Ecto neural progenitor cell (in vitro differentiated cells): ENCODE measurements at regions not wholly inside any gene's neighbourhood (a gene's known extent, or its start where the extent isn't known, plus 50 kb on each side); places are given as distances from the start of the nearest gene placed in this dataset.

Experiments used
- DNase-seq: peaks from one replicate; pipeline ENCODE4 v3.0.0-alpha.2; 2018; ENCODE audit warnings: low spot score

DNA sequence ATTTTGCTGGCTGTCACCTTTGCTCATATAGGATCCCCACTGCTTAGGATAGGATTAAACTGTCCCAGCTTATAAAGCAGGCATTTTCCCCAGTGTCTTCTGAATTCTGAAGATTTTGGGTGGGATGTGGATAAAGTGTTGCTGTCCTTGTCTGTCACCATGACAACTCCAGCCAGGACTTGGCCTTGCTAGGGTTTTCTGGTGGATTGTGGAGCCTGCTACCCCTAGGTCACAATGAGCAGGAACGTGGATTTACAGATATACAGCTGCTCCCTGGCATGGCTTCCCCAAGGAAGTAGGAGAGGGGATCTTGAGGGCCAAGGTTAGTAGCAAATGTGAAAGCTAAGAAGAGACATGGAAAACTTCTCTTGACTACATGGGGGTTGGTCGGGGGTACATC lies 220.7 kb downstream of the WDR11 start:
- DNase-seq, result no peak

DNA sequence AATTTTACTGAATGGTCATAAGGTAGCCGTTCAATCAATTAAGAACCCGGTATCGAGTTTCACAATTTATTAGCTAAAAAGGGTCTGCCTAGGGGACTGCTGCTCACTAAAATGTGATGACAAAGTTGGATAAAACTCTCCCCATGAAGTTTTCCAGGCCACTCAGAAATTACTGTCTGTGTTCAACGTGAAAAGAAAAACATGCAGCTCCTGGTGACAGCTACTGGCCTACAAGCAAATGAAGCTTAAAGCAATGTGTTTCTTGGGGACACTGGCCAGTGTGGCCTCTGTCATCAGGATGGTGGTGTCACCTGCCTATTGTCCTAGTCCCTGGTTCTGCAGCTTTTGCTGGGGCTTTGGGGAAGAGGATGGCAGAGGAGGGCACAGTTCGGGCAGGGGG lies 222.6 kb downstream of the WDR11 start:
- no peak for DNase-seq

DNA sequence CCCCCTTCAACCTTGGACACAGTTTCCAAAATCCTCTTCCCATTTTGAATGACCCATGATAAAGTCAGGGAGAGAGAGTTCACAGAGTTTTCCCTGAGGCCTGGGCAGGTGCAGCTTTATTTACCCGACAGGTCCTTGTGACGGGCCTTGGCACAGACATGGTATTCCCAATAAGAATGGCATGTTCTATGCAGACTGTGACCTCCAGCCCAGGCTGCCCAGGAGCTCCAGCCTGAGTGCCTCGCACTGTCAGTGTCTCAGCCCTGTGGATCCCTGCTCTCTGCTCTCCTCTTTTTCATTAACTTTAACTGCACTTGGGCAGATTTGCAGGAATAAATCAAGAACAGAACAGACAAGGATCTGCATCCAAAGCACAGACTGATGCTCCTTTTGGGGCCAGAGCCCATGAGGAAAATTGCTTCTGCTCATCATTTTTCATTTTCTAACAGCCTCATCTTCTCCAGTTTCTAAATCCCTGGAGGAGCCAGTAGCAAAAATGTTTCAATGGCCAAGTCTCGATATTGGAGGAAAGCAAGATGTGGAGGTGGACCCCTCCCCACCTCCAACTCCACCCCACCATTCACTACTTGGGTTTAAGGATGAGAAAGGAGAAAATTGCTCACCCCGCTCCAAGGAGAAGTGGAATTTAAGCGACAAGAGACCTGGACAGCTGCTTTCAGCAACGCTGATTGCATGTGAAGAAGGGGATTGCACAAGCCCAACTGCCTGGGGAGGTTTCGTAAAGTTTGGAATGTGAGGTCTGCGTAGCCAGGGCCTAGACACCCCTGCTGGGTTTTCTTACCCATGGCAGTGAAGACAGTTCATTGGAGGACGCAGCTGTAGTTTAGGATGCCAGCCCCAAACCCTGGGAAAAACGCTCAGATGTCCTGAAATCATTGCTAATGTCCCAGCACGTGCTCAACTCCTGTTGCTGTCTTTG lies 225.9 kb downstream of the WDR11 start:
- no peak for DNase-seq

DNA sequence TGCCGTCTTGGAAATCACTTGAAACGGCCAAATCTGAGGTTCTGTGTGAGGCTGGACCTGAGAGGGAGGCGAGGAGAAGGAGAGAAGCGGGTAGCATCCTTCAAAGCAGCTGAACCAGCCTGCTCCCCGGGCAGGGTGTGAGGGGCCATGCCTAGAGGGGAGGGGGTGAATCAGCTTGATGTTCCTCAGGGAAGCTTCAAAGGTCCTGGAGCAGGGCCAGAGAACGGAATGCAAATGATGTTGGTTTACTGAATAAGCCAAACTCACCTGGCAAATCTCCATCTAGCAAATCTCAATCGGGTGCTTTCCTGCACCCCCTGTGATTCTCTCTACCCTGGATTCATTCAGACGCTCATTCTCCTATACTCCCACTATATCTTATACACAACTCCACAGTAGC lies 226.9 kb downstream of the WDR11 start:
- no peak for DNase-seq

DNA sequence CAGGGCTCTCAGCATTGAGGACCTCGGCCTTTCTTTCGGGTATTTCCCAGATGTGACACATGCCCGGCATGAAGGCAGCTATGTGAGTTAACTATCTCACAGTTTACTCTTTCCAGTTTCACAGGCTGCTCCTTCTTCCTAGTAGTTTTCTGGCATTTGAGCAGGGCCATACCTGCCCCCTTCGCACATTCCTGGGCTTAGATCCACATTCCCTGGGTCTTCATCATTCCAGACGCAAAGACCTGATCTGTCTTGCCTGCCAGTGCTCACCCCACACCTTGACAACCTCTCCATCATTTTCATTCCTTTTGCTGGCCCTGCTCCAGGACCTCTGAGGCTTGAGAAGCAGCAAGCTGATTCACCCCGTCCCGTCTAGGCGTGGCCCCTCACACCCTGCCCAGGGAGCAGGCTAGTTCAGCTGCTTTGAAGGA lies 227.5 kb downstream of the WDR11 start:
- DNase-seq, result no peak

DNA sequence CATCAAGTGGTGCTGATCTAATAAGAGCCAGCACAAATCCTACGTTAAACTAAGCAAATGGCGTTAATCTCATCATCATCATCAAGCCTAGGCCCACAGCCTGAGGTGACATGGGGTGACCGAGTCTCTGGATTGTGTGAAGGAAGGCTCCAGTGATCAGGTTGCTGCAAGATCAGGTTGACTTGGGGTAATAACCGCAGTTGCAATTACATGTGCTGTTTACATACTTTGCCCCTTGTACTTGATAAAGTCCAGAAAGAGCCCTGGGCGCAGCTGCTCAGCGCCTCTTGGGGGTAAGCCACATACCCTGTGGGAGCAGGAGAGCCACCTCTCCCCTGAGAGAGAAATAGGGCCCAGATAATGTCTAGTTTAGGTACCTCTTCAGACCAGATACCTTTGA lies 228.1 kb downstream of the WDR11 start:
- no peak for DNase-seq

DNA sequence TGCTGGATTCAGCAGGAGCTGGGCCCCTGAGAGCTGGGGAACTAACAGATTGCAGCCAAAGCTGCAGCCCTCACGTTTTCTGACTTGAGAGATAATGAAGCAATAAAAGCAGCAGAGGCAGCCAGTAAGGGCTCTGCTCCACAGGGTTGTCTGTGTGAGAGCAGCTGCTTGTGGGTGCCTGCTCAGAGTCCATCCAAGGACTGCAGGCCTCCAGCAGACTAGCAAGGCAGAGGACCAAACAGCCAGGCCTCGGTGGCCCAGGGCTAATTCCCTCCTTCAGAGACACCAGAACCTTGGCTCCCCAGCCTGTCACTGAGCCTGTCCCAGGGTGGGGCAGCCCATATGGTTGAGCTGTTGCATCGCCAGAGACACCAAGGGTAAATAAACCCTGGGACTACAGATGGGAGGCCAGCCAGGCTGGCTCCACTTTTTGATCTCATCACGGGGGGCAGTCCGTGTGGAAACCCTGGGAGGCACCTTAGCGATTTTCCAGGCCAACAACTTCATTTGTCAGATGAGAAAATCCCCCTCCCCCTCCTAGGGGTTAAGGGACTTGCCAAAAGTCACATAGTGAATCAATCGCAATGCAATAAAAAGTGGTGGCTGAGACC lies 229.2 kb downstream of the WDR11 start:
- DNase-seq, result no peak

DNA sequence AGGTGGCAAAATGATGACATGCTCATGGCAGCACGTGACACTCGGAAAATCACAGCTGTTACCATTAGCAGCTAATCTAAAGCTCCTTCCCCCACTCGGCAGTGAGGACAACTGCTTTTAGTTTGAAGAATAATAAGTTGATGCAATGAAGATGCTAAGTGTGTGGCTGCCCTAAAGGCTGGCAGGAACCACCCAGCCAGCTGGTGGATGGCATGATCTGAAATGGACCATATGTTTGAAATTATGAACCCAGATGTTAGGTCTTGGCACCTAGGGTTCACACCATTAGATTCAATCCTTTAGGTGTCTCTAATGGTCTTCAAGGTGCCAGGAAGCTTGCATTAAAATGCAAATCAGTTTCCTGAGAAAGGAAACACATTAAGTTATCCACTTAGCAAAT lies 230.1 kb downstream of the WDR11 start:
- DNase-seq, result no peak

DNA sequence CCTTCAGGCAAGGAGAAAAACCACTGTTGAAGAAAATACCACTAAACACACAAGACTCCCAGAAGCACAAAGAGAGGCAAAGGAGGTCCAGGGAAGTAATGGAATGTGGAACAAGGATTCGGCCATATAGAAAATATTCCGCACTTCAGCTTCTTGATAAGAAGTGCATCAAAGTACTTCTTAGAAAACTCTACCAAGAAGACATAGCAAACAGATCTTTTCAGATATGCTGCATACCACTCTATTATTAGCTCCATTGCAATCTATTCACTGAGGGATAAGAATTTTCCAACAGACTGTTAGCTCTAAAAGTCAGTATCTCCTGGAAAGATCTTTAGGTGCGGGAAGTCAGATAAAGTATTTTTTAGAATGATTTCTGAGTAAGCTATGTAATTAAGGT lies 231.8 kb downstream of the WDR11 start:
- no peak for DNase-seq

DNA sequence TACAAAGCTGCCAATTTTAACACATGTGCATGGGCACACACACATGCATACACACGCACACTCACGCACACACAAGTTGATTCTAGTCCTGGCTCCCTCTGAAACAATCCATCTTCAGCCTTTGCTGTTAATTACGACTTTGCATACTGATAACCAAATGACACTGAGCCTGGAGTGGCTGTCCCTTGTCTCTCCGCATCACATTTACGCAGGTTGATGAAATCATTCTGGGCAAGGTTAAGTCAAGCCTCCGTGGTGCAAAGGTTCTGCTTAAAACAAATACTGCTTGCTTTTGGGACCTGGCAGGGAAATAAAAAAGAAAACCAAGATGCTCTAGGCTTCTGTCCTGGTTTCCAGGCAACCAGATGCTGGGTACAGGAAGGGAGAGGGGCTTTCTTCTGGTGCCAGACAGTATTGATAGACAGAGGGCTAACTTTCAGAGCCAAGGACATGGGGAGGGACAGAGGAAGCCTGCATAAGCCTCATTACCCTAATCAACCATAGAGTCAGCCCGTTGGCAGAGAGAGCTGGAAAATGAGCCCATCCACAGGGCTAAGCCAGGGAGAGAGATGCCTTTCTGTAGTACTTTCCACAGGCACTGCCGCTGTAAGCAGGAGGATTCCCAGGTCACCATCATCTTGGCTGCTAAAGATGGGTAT lies 233.0 kb downstream of the WDR11 start:
- DNase-seq, result no peak

DNA sequence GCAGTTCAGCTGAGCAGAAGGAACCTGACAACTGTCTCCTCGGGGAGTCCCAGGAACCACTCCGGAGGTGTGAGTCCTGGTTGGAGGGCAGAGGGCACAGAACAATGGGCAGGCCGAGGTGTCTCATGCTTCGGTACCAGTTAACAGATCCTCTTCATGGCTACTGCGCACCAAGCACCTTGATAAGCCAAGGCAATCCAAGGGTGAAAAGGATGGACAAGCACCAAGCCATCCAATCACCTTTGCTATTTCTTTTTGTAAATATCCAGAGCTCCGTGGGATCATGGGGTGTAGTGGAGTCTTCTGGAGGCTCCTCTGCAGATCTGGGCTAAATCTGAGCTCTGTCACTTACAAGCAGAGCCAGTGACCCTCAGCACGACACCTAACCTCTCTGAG lies 233.5 kb downstream of the WDR11 start:
- DNase-seq, result no peak

DNA sequence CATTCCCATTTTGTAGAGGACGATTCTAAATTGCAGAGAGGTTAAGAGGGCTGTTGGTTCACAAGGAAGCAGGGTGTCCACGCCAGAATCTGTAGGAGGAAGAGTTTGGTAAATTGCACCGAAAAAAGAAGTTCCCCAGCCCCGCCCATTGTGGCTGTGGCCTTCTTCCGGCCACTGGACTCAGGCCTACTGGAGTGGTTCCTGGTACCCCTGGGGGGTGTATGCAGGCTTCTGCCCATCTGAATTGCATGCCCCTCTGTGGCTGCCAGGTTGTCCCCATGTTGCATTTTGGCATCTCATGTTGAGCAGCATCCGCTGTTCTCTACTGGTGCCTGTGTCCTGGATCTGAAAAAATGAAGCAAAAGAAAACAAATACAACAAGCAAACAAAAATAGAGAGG lies 234.2 kb downstream of the WDR11 start:
- DNase-seq, result no peak

DNA sequence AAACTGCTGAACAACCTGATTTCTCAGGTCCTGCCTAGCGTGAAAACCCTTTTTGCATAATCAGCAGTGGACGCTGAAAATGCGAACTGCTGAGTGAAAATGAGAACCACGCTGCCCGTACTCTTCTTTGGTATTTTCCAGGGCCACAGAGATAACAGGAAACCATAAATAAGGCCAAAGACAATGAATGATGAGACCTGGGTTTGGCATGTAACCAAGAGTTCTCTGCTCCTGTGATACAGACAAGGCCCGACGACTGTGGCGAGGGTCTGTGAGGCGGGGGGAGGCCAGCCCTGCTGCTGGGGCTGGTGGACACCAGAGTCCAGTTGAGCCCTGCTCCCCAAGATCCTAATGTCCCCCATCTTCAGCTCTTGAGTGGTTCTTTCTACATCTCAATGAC lies 236.0 kb downstream of the WDR11 start:
- peak; percentile 29 for DNase-seq

DNA sequence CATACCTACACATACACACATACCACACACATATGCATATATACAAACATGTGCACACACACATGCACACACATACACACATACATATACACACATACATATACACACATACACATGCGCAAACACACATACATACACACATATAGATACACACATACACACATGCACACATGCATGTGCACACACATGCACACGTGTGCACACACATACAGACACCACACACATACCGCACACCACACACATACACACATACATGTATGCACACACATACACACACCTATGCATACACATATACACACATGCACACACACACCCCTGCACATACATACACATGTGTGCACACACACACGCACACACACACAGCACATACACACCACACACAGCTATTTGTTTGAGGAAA lies 236.5 kb downstream of the WDR11 start:
- DNase-seq, result peak; percentile 15

DNA sequence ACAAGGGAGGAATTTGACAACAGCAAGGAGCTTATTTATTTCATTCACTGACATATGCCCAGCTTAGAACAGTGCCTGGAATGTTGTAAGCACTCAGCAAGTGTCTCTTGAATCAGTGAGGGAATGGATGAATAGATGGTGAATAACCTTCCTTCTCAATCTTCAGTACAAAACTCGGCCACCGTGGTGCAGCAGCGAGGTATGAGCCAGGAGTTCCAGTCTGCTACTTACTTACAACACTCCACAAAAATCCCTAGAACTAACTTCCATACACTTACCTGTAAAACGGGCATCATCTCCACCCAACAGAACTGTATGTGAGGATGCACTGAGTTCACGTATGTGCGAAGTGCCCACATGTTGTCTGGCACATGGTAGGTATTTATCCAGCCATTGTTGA lies 237.4 kb downstream of the WDR11 start:
- DNase-seq, result peak; percentile 58

DNA sequence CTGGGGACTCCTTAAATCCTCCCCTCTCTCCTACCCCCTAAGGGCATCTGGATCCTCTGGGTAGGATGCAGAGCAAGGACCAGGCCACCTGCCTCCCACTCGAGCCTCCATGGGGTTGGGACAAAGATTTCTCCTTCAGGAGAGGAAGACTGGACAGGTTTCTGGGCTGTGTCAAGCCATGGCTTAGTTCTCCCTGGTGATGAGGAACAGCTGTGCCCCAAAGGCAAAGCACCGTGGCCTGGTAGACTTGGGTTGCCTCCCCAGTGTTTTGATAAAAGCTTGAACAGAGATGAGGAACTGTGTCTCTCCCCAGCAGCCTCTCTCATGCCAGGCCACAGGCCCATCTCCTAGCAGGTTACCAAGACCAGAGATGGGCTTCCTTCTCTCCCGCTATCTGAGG lies 238.3 kb downstream of the WDR11 start:
- DNase-seq, result no peak

DNA sequence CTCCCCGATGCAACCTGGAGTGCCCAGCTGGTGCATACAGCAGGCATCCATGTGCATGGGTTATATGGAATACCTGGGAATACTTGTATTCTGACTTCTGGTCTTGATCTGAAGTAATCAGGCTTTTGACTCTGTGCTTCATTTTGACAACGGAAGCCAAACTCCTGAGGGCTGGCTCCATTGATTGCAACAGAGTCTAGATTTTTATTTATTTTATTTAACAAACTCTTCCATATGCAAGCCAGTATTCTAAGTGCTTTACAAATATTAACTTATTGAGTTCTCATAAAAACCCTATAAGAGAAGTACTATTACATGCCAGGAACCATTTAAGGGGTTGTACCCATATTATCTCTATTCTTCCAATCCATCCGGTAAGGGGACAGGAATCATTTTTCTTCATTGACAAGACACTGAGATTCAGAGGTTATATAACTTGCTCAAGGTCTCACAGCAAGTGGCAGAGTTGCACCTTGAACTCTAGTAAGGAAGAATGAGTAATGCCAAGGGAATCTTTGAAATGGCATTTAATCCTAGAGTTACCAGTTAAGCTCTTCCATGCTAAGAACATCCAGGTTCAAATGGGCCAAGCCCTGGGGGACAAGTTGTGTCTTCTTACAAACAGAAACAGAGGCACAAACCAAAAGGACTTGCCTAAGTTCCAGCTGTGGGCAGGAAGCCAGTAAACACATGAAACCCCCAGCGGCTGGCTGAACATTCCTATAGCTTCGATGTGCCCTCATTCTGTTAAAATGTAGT lies 241.0 kb downstream of the WDR11 start:
- DNase-seq, result no peak

DNA sequence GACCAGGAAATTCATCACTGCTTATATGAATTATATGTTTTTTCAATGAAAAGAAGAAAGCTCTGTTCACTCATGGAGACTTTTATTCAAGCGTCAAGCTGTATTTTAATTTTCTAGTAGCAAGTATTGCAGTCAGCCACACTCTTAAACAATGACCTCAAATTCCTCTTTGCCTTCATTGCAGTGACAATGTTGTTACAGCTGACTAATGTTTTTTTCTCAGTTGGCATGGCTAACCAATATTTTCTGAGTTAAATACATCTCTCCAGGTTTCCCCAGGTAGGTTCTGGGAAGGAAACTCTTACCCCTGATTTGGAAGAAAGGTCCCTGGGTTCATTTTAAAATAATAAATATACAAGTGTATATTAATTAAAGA lies 241.5 kb downstream of the WDR11 start:
- DNase-seq, result no peak

DNA sequence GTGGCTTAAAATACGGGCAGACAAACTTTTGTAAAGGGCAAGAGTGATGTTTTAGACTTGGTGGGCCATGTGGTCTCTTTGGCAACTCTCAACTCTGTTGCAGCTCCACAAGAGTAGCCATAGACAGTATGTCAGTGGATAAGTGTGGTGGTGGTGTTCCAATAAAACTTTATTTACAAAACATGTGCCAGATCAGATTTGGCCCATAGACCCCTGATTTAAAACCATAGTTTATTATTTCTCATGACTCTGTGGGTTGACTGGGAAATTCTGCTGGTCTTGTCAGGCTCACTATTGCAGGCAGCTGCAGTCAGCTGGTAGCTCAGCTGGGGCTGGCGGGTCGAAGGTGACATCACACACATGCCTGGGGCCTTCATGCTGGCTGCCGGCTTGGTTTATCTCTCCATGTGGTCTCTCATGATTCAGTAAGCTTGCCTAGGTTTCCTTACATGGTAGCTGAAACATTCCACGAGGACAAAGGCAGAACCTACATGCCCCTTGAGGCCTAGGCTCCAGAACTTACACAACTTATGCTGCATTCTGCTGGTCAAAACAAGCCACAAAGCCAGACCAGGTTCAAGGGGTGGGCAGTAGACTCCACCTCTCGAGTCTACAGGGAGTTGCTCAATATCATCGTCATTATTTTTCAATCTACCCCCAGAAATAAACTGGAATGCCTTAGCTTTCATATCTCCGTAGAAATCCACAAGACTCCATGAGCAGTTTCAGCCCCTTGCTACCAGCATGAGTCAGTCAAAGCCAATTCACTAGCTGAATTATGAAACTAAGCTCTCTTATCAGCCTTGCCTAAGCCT lies 245.7 kb downstream of the WDR11 start:
- DNase-seq, result peak; percentile 71

DNA sequence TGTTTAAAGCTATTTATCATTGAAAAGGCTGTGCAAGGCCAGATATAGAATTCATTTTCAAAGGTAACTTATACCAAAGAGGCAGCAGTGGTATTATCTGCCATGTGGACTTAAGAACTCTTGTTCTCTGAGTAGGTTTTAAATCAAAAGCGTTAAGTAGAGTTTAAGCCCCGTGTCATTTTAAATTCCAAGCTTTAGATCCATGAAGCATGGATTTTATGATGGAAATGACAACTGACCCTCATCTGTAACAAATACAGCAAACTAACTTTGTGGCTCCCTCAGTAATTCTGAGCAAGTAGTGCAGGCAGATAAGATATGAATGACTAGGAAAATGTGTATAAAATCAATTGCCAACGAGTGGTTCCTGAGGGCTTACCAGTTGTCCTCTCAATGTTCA lies 247.0 kb downstream of the WDR11 start:
- DNase-seq, result no peak

DNA sequence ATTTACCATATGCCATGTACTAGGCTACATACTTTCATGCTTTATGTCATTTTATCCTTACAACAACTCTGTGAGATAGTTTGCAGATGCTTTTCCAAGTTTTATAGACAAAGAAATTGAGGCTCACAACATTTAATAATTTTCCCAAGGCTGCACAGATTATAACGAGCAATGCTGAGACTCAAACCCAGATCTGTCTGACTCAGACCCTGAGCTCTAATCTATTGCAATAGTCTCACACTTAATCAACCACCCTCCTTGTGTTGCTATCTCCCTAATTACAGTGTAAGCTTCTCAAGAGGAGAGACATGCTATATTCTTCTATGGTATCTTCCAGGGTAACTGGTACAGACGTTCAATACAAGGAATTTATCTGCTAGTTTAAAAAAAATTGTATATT lies 247.6 kb downstream of the WDR11 start:
- no peak for DNase-seq

DNA sequence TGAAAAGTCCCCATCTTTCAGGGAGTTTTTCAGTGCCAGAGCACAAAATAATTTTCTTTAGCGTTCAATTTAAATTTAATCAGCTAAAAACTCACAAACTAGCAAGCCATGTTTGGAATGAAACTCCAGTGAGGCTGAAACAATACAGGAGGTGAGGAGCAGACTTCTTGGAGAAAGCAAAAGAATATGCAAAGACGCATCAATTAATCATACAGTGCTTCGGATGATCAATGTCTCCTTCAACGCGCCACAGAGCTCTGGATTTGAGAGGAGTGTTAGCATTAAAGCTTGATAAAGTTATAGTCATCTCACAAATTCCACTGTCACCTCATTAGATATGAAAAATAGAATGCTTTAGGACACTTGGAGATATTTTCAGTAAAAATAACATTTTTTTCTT lies 248.0 kb downstream of the WDR11 start:
- no peak for DNase-seq
